ENCODE measurements at regions not wholly inside any gene's neighbourhood (a gene's known extent, or its start where the extent isn't known, plus 50 kb on each side); places are given as distances from the start of the nearest gene placed in this dataset.

DNA sequence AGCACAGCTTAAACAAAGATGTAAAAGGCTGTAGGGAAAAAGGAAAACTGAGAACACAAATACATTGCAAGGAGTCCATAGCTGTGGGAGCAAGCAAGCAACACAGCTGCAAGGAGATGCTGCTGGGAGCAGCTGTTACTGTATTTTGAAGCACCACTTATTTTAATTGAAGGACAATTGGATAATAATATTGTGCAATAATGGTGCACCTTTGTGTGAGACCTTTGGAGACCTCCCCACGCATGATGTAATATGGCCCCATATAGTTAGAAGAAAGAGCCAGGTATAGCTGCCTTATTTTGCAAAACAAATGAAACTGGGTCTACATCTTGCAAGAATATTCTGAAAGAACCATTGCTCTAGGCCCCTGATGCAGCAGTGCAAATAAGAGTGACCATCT is 191.1 kb upstream of the KIRREL3 start:
- TF ChIP-seq EZH2phosphoT487 (IDR thresholded peaks at IDR 0.05; ENCODE audit: borderline replicate concordance, low read depth, low read length), result no peak
- TF ChIP-seq, protein P1, sequence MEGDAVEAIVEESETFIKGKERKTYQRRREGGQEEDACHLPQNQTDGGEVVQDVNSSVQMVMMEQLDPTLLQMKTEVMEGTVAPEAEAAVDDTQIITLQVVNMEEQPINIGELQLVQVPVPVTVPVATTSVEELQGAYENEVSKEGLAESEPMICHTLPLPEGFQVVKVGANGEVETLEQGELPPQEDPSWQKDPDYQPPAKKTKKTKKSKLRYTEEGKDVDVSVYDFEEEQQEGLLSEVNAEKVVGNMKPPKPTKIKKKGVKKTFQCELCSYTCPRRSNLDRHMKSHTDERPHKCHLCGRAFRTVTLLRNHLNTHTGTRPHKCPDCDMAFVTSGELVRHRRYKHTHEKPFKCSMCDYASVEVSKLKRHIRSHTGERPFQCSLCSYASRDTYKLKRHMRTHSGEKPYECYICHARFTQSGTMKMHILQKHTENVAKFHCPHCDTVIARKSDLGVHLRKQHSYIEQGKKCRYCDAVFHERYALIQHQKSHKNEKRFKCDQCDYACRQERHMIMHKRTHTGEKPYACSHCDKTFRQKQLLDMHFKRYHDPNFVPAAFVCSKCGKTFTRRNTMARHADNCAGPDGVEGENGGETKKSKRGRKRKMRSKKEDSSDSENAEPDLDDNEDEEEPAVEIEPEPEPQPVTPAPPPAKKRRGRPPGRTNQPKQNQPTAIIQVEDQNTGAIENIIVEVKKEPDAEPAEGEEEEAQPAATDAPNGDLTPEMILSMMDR (conservative IDR thresholded peaks at IDR 0.05; ENCODE audit: low read length), result no peak
- ChIA-PET POLR2A (no interaction called here), CTCF (ENCODE audit: unreplicated experiment) (no interaction called here)
- no TSS peak for BruUV-seq (replicated peaks)
- H3K36me3 ChIP-seq (ENCODE audit: insufficient read depth, low read length), result no peaks in the 10 kb centered on the region
- H3K4me1 ChIP-seq (ENCODE audit: insufficient read depth, low read length, poor library complexity, severe bottlenecking), result no peaks in the 10 kb centered on the region
- no peaks in the 10 kb centered on the region for H3K9me3 ChIP-seq (ENCODE audit: low read length)
- intact Hi-C loops (cut with micrococcal nuclease; ENCODE audit: unreplicated experiment), result no loop called here
- no peak overlapping the region for H3K4me2 ChIP-seq (ENCODE audit: low read length)
- H4K20me1 ChIP-seq (ENCODE audit: insufficient read depth, low read length), result no peaks in the 10 kb centered on the region
- H2AFZ ChIP-seq (ENCODE audit: low read length), result no peak overlapping the region
- no peak for DNase-seq (ENCODE audit: low spot score)
- no peaks in the 10 kb centered on the region for H3K79me2 ChIP-seq (ENCODE audit: insufficient read depth, low read depth, low read length)
- H3K9me2 ChIP-seq (ENCODE audit: insufficient read depth, low read length), result no peaks in the 10 kb centered on the region
- H3K27ac ChIP-seq (ENCODE audit: low read depth, low read length, poor library complexity, severe bottlenecking), result no peak overlapping the region
- H3K4me3 ChIP-seq (ENCODE audit: low read depth, low read length, poor library complexity, severe bottlenecking), result no peak overlapping the region

DNA sequence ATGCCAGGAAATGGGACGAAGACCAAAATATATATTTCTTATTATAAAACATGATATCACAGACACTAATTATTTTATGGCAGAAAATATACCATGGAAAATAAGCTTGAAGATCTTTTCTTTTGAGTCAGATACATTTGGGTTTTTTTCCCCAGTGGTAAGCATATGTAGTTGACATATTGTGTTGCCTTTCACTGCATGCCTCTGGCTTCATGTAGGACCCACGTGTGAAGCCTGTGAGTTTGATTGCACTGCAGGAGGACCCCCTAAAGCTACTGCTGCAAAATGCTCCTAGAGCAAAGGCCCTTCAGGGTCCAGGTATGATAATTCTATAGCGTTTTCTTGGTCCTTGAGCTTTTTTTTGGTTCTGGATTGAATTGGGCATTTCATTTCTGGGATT is 190.7 kb upstream of the KIRREL3 start:
- ChIA-PET POLR2A (no interaction called here), CTCF (ENCODE audit: unreplicated experiment) (no interaction called here)
- Histone ChIP-seq H3K9me3 (ENCODE audit: low read length) (no peaks in the 10 kb centered on the region), H3K27ac (ENCODE audit: low read depth, low read length, poor library complexity, severe bottlenecking) (no peak overlapping the region), H3K9me2 (ENCODE audit: insufficient read depth, low read length) (no peaks in the 10 kb centered on the region), H3K4me2 (ENCODE audit: low read length) (no peak overlapping the region), H4K20me1 (ENCODE audit: insufficient read depth, low read length) (no peaks in the 10 kb centered on the region), H3K79me2 (ENCODE audit: insufficient read depth, low read depth, low read length) (no peaks in the 10 kb centered on the region), H3K36me3 (ENCODE audit: insufficient read depth, low read length) (no peaks in the 10 kb centered on the region), H2AFZ (ENCODE audit: low read length) (no peak overlapping the region), H3K4me3 (ENCODE audit: low read depth, low read length, poor library complexity, severe bottlenecking) (no peak overlapping the region), H3K4me1 (ENCODE audit: insufficient read depth, low read length, poor library complexity, severe bottlenecking) (no peaks in the 10 kb centered on the region)
- intact Hi-C loops (cut with micrococcal nuclease; ENCODE audit: unreplicated experiment), result no loop called here
- TF ChIP-seq, protein P1 (conservative IDR thresholded peaks at IDR 0.05; ENCODE audit: low read length), result no peak
- TF ChIP-seq EZH2phosphoT487 (IDR thresholded peaks at IDR 0.05; ENCODE audit: borderline replicate concordance, low read depth, low read length), result no peak
- no peak for DNase-seq (ENCODE audit: low spot score)
- no TSS peak for BruUV-seq (replicated peaks)

DNA sequence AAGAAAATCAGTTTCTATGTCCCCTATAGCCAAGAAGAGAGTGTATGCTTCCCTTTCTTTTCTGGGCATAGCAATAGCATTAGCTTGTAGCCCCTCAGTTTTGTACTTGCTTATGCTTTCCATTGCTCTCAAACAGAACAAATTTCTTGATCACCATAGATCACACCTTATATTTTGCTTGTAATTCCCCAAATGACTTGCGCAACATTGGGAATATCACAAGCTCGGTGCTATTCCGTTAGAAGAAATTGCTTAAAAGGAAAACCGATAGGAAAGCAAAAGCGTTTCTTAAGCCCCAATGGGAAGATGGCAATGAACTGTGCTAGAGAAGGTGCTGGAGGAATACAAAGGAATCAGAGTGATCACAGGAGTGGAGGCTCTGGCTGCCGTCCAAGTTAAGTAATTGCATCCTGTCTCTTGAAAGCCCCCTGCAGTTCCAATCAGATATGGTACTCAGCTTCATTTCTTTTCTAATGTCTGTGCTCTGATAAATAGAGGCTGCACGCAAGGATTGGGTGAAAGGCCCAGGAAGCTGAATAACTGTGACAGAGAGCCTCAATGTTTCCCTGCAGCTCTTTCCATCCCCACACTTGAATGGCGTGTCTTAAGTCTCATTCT is 182.1 kb upstream of the KIRREL3 start:
- intact Hi-C loops (cut with micrococcal nuclease; ENCODE audit: unreplicated experiment), result no loop called here
- POLR2A ChIA-PET, result interaction anchor here (0.8 kb wide), 1 partner anchor 341 kb away, joined by 7 read pairs; no protein-coding TSS in a partner anchor
- no TSS peak for BruUV-seq (replicated peaks)
- CTCF ChIA-PET (ENCODE audit: unreplicated experiment), result no interaction called here
- Histone ChIP-seq H2AFZ (ENCODE audit: low read length) (no peak overlapping the region), H4K20me1 (ENCODE audit: insufficient read depth, low read length) (no peaks in the 10 kb centered on the region), H3K4me2 (ENCODE audit: low read length) (no peak overlapping the region), H3K79me2 (ENCODE audit: insufficient read depth, low read depth, low read length) (no peaks in the 10 kb centered on the region), H3K9me3 (ENCODE audit: low read length) (no peaks in the 10 kb centered on the region), H3K4me1 (ENCODE audit: insufficient read depth, low read length, poor library complexity, severe bottlenecking) (no peaks in the 10 kb centered on the region), H3K4me3 (ENCODE audit: low read depth, low read length, poor library complexity, severe bottlenecking) (no peak overlapping the region), H3K9me2 (ENCODE audit: insufficient read depth, low read length) (no peaks in the 10 kb centered on the region), H3K36me3 (ENCODE audit: insufficient read depth, low read length) (no peaks in the 10 kb centered on the region), H3K27ac (ENCODE audit: low read depth, low read length, poor library complexity, severe bottlenecking) (no peak overlapping the region)
- DNase-seq (ENCODE audit: low spot score), result no peak
- no peak for TF ChIP-seq EZH2phosphoT487 (IDR thresholded peaks at IDR 0.05; ENCODE audit: borderline replicate concordance, low read depth, low read length)
- TF ChIP-seq, protein P1 (conservative IDR thresholded peaks at IDR 0.05; ENCODE audit: low read length), result no peak
